ENCODE measurements at regions not wholly inside any gene's neighbourhood (a gene's known extent, or its start where the extent isn't known, plus 50 kb on each side); places are given as distances from the start of the nearest gene placed in this dataset.

GRCh38 chr2:217505303-217505702 lies 497.5 kb downstream of the TNS1 start:
- no peaks in the 10 kb centered on the region for H3K36me3 ChIP-seq (replicated peaks in 1 of 2; ENCODE audit: control extremely low read depth in 1 of 2, control insufficient read depth in 1 of 2, extremely low read depth in 1 of 2, insufficient read depth in 2 of 2, low read length in 1 of 2)
- CTCF ChIA-PET, result no interaction called here
- no CpG with 5 or more reads among the region's 1 CpG for WGBS (ENCODE audit: insufficient coverage)
- H3K27ac Mint-ChIP-seq, result no peak overlapping the region
- POLR2A ChIA-PET, result no interaction called here
- no peak overlapping the region for H3K9ac ChIP-seq (ENCODE audit: low read length)
- H3K27ac ChIP-seq (ENCODE audit: low read length in 2 of 2), result no peak overlapping the region
- DNase-seq (no peak), ATAC-seq (ENCODE audit: low read depth) (no peak)
- H3K27me3 ChIP-seq (replicated peaks in 1 of 4; ENCODE audit: control extremely low read depth in 1 of 4, control insufficient read depth in 3 of 4, insufficient read depth in 4 of 4, low read length in 3 of 4), result peaks cover 0 to 5% (median 2%) of the 10 kb centered on the region in 4 experiments
- H3K4me3 ChIP-seq (ENCODE audit: control extremely low read depth in 1 of 5, extremely low read depth in 1 of 5, insufficient read depth in 1 of 5, low read depth in 2 of 5, low read length in 4 of 5), result no peak overlapping the region
- no peaks in the 10 kb centered on the region for H3K79me2 ChIP-seq (ENCODE audit: control insufficient read depth, insufficient read depth, low read length)
- TF ChIP-seq CTCF (IDR thresholded peaks at IDR 0.05) (no peak), EZH2 (IDR thresholded peaks at IDR 0.05; ENCODE audit: borderline replicate concordance, insufficient read depth, low read depth, low read length, poor library complexity, severe bottlenecking) (no peak)
- peaks cover 18% of the 10 kb centered on the region for H3K27me3 Mint-ChIP-seq
- no peaks in the 10 kb centered on the region for H3K9me3 ChIP-seq (ENCODE audit: control extremely low read depth in 1 of 3, control insufficient read depth in 2 of 3, insufficient read depth in 1 of 3, low read length in 2 of 3)
- H4K20me1 ChIP-seq (ENCODE audit: control insufficient read depth, insufficient read depth, low read length, poor library complexity, severe bottlenecking), result no peaks in the 10 kb centered on the region
- H3K4me2 ChIP-seq (replicated peaks; ENCODE audit: low read depth, low read length, poor library complexity, severe bottlenecking), result no peak overlapping the region
- H3K4me3 Mint-ChIP-seq, result no peak overlapping the region
- H3K9me3 Mint-ChIP-seq (ENCODE audit: insufficient read depth), result no peaks in the 10 kb centered on the region
- intact Hi-C loops (cut with micrococcal nuclease), result no loop called here
- no peaks in the 10 kb centered on the region for H3K4me1 ChIP-seq (ENCODE audit: control insufficient read depth in 2 of 2, insufficient read depth in 2 of 2, low read length in 2 of 2)
- H3K4me1 Mint-ChIP-seq, result no peaks in the 10 kb centered on the region
- no peak overlapping the region for H2AFZ ChIP-seq (ENCODE audit: insufficient read depth, low read depth, low read length, poor library complexity, severe bottlenecking)

GRCh38 chr2:217501887-217502286 lies 500.9 kb downstream of the TNS1 start:
- no peak overlapping the region for H3K4me3 ChIP-seq (ENCODE audit: control extremely low read depth in 1 of 5, extremely low read depth in 1 of 5, insufficient read depth in 1 of 5, low read depth in 2 of 5, low read length in 4 of 5)
- Mint-ChIP-seq H3K4me1 (no peaks in the 10 kb centered on the region), H3K27ac (no peak overlapping the region), H3K4me3 (no peak overlapping the region), H3K9me3 (ENCODE audit: insufficient read depth) (no peaks in the 10 kb centered on the region), H3K27me3 (peaks cover 10% of the 10 kb centered on the region)
- intact Hi-C loops (cut with micrococcal nuclease), result no loop called here
- H3K27ac ChIP-seq (ENCODE audit: low read length in 2 of 2), result no peak overlapping the region
- H3K9me3 ChIP-seq (ENCODE audit: control extremely low read depth in 1 of 3, control insufficient read depth in 2 of 3, insufficient read depth in 1 of 3, low read length in 2 of 3), result no peaks in the 10 kb centered on the region
- WGBS (ENCODE audit: insufficient coverage), result no CpG with 5 or more reads among the region's 2 CpGs
- no peaks in the 10 kb centered on the region for H3K36me3 ChIP-seq (replicated peaks in 1 of 2; ENCODE audit: control extremely low read depth in 1 of 2, control insufficient read depth in 1 of 2, extremely low read depth in 1 of 2, insufficient read depth in 2 of 2, low read length in 1 of 2)
- DNase-seq (no peak), ATAC-seq (ENCODE audit: low read depth) (no peak)
- H3K79me2 ChIP-seq (ENCODE audit: control insufficient read depth, insufficient read depth, low read length), result no peaks in the 10 kb centered on the region
- POLR2A ChIA-PET, result no interaction called here
- H3K4me2 ChIP-seq (replicated peaks; ENCODE audit: low read depth, low read length, poor library complexity, severe bottlenecking), result no peak overlapping the region
- CTCF ChIA-PET, result no interaction called here
- H2AFZ ChIP-seq (ENCODE audit: insufficient read depth, low read depth, low read length, poor library complexity, severe bottlenecking), result no peak overlapping the region
- H3K4me1 ChIP-seq (ENCODE audit: control insufficient read depth in 2 of 2, insufficient read depth in 2 of 2, low read length in 2 of 2), result no peaks in the 10 kb centered on the region
- no peaks in the 10 kb centered on the region for H4K20me1 ChIP-seq (ENCODE audit: control insufficient read depth, insufficient read depth, low read length, poor library complexity, severe bottlenecking)
- no peak overlapping the region for H3K9ac ChIP-seq (ENCODE audit: low read length)
- H3K27me3 ChIP-seq (replicated peaks in 1 of 4; ENCODE audit: control extremely low read depth in 1 of 4, control insufficient read depth in 3 of 4, insufficient read depth in 4 of 4, low read length in 3 of 4), result peaks cover 0 to 5% (median 0%) of the 10 kb centered on the region in 4 experiments
- TF ChIP-seq CTCF (IDR thresholded peaks at IDR 0.05) (no peak), EZH2 (IDR thresholded peaks at IDR 0.05; ENCODE audit: borderline replicate concordance, insufficient read depth, low read depth, low read length, poor library complexity, severe bottlenecking) (no peak)
